OCI-LY7 (cell line): ENCODE measurements at regions not wholly inside any gene's neighbourhood (a gene's known extent, or its start where the extent isn't known, plus 50 kb on each side); places are given as distances from the start of the nearest gene placed in this dataset.

Experiments
- BruUV-seq: library from RNA; stranded (reverse); fragments of 400-500 nt; replicated peaks from 2 replicates; lab custom pipeline; 2021; lab: Mats Ljungman, UMichigan
- CTCF ChIA-PET: fragments of 300-600 bp; sonication (Branson Sonifier 250); formaldehyde crosslinking; loops from one replicate; lab custom pipeline; 2022; ENCODE audit warnings: antibody characterized with exemption; ENCODE audit not compliant: unreplicated experiment; lab: Charles Lee
- POLR2A ChIA-PET: fragments of 300-600 bp; sonication (Branson Sonifier 250); formaldehyde crosslinking; loops from one replicate; lab custom pipeline; 2022; ENCODE audit warnings: antibody characterized with exemption; lab: Charles Lee
- DNase-seq: peaks from one replicate; pipeline ENCODE4 v3.0.0-alpha.2; 2015; ENCODE audit warnings: low spot score
- H2AFZ ChIP-seq: fragments of 200-600 bp; sonication (generic), shearing (Covaris generic); 2 replicates; pipeline ENCODE4 v1.6.1; 2014; ENCODE audit warnings: mild to moderate bottlenecking, antibody characterized with exemption, low read length, moderate library complexity
- H3K27ac ChIP-seq: fragments of 200-600 bp; sonication (generic); 2 replicates; pipeline ENCODE4 v1.5.1; 2014; ENCODE audit warnings: mixed run types, low read depth, mild to moderate bottlenecking, moderate library complexity, low read length, inconsistent platforms; ENCODE audit not compliant: poor library complexity, severe bottlenecking
- H3K36me3 ChIP-seq: fragments of 200-600 bp; sonication (generic); 2 replicates; pipeline ENCODE4 v1.6.1; 2014; ENCODE audit warnings: mild to moderate bottlenecking, antibody characterized with exemption, low read length, moderate library complexity, mixed read lengths; ENCODE audit not compliant: insufficient read depth
- H3K4me1 ChIP-seq: fragments of 200-600 bp; sonication (generic); 2 replicates; pipeline ENCODE4 v1.5.1; 2014; ENCODE audit warnings: mild to moderate bottlenecking, low read length; ENCODE audit not compliant: insufficient read depth, poor library complexity, severe bottlenecking
- H3K4me2 ChIP-seq: fragments of 200-600 bp; sonication (generic); 2 replicates; pipeline ENCODE4 v1.6.1; 2014; ENCODE audit warnings: mild to moderate bottlenecking, low read length
- H3K4me3 ChIP-seq: fragments of 200-600 bp; sonication (generic); 2 replicates; pipeline ENCODE4 v1.5.1; 2014; ENCODE audit warnings: mild to moderate bottlenecking, low read depth, low read length; ENCODE audit not compliant: poor library complexity, severe bottlenecking
- H3K79me2 ChIP-seq: fragments of 200-600 bp; sonication (generic); 2 replicates; pipeline ENCODE4 v1.6.1; 2016; ENCODE audit warnings: low read depth, mild to moderate bottlenecking, low read length, moderate library complexity, mixed read lengths; ENCODE audit not compliant: insufficient read depth
- H3K9me2 ChIP-seq: fragments of 200-600 bp; sonication (generic); 2 replicates; pipeline ENCODE4 v1.6.1; 2016; ENCODE audit warnings: mild to moderate bottlenecking, low read length, mixed read lengths; ENCODE audit not compliant: insufficient read depth
- H3K9me3 ChIP-seq: fragments of 200-600 bp; sonication (generic); 2 replicates; pipeline ENCODE4 v1.6.1; 2014; ENCODE audit warnings: mild to moderate bottlenecking, mixed run types, low read length, mixed read lengths
- H4K20me1 ChIP-seq: fragments of 200-600 bp; sonication (generic); 2 replicates; pipeline ENCODE4 v1.6.1; 2014; ENCODE audit warnings: mild to moderate bottlenecking, antibody characterized with exemption, low read length, moderate library complexity, mixed read lengths; ENCODE audit not compliant: insufficient read depth
- CTCF ChIP-seq: fragments of 200-600 bp; sonication (generic); conservative IDR thresholded peaks from 2 replicates; pipeline ENCODE4 v1.5.1; 2014; ENCODE audit warnings: mild to moderate bottlenecking, antibody characterized with exemption, low read length, moderate library complexity, mixed read lengths
- EZH2phosphoT487 ChIP-seq: fragments of 200-600 bp; sonication (generic); IDR thresholded peaks from 2 replicates; pipeline ENCODE4 v1.6.1; 2018; ENCODE audit warnings: low read depth, borderline replicate concordance, mild to moderate bottlenecking, mixed run types, antibody characterized with exemption, low read length, moderate library complexity, mixed read lengths
- intact Hi-C: fragments of 100-400 bp; cut with micrococcal nuclease; formaldehyde crosslinking; loops from one replicate; pipeline ENCODE4 v1.10.0; 2022; ENCODE audit not compliant: unreplicated experiment

DNA sequence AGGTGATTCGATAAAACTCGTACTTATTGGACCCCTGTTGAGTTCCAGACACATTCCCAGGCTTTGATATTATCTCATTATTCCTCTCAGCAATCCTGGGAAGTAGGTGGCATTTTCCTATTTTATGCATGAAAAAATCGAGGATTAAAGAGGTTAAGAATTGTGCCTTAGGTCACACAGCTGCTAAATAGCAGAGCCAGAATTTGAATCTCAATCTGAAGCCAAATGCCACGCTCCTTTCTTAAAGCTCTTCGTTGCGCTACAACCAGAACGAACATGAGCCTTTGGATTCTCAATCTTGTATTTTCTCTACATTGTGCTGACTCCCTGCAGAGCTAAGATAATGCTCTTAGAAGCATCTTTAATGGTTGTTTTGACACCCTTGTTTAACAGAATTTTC is 527.8 kb upstream of the TLE4 start:
- H3K79me2 ChIP-seq = no peaks in the 10 kb centered on the region
- no peaks in the 10 kb centered on the region for H3K9me3 ChIP-seq
- no TSS peak for BruUV-seq
- ChIA-PET CTCF (no interaction called here), POLR2A (interaction anchor here (1.1 kb wide), 1 partner anchor 91 kb away, joined by 3 read pairs; no protein-coding TSS in a partner anchor)
- H3K4me3 ChIP-seq = no peak overlapping the region
- no peak overlapping the region for H2AFZ ChIP-seq
- intact Hi-C loops = no loop called here
- H3K36me3 ChIP-seq = no peaks in the 10 kb centered on the region
- no peaks in the 10 kb centered on the region for H4K20me1 ChIP-seq
- H3K4me2 ChIP-seq = no peak overlapping the region
- H3K4me1 ChIP-seq = no peaks in the 10 kb centered on the region
- no peak for TF ChIP-seq EZH2phosphoT487
- no peak for TF ChIP-seq CTCF
- DNase-seq = no peak
- H3K27ac ChIP-seq = no peak overlapping the region
- H3K9me2 ChIP-seq = no peaks in the 10 kb centered on the region

DNA sequence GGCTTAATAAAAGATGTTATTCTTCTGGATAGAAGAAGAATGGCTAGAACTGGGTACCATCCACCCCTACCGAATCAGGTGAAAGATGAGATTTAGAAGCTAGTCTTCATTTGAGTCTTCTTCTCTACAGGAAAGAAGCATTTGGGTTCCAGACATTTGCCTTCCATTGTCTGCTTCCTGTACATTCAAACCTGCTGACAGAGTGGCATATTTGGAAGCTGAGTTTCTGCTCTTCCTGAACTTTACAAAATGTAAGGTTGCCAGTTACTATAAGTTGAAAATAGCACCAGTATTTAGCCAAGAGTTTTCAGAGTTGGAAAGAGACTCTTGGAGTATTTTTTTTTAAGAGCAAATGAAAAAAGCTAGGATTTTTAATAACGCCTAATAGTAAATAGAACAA is 525.4 kb upstream of the TLE4 start:
- Histone ChIP-seq H3K79me2 (no peaks in the 10 kb centered on the region), H2AFZ (no peak overlapping the region), H3K4me3 (no peak overlapping the region), H3K9me3 (no peaks in the 10 kb centered on the region), H3K27ac (no peak overlapping the region), H4K20me1 (no peaks in the 10 kb centered on the region), H3K4me1 (no peaks in the 10 kb centered on the region), H3K4me2 (no peak overlapping the region), H3K9me2 (no peaks in the 10 kb centered on the region), H3K36me3 (no peaks in the 10 kb centered on the region)
- TF ChIP-seq EZH2phosphoT487 = no peak
- TF ChIP-seq CTCF = no peak
- ChIA-PET CTCF (no interaction called here), POLR2A (interaction anchor here (0.7 kb wide), 1 partner anchor 820 kb away, joined by 3 read pairs; no protein-coding TSS in a partner anchor)
- no peak for DNase-seq
- intact Hi-C loops = no loop called here
- BruUV-seq = no TSS peak

DNA sequence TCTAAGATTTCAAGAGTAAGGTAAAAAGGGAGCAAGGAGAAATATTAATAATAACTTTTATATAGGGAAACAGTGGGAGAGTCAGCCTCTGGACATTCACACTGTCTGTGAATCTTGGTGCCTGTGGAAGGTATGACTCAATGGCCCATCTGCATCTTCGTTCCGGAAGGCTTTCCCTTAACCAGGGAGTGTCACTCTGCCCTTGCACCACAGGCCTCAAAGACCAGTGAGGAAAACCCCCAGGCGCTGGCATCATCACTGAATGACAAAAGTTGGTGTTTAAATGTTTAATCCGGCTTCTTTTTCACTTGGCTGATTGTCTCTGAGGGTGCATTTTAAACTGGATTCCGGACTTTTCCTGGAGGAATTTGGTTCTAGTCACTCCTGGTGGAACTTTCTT is 522.4 kb upstream of the TLE4 start:
- Histone ChIP-seq H3K79me2 (no peaks in the 10 kb centered on the region), H4K20me1 (no peaks in the 10 kb centered on the region), H2AFZ (no peak overlapping the region), H3K9me2 (no peaks in the 10 kb centered on the region), H3K4me2 (no peak overlapping the region), H3K36me3 (no peaks in the 10 kb centered on the region), H3K9me3 (no peaks in the 10 kb centered on the region), H3K4me1 (no peaks in the 10 kb centered on the region), H3K27ac (no peak overlapping the region), H3K4me3 (no peak overlapping the region)
- no peak for DNase-seq
- BruUV-seq = no TSS peak
- POLR2A ChIA-PET = no interaction called here
- CTCF ChIA-PET = no interaction called here
- TF ChIP-seq CTCF (no peak), EZH2phosphoT487 (no peak)
- intact Hi-C loops = no loop called here
